ENCODE measurements at regions not wholly inside any gene's neighbourhood (a gene's known extent, or its start where the extent isn't known, plus 50 kb on each side); places are given as distances from the start of the nearest gene placed in this dataset.

- TF ChIP-seq CTCF (IDR thresholded peaks at IDR 0.05; ENCODE audit: poor library complexity, severe bottlenecking): no peak
- TF ChIP-seq EZH2 (IDR thresholded peaks at IDR 0.05; ENCODE audit: borderline replicate concordance, insufficient read depth, low read length, poor library complexity, severe bottlenecking): no peak
- TF ChIP-seq RAD21 (conservative IDR thresholded peaks at IDR 0.05): no peak
- TF ChIP-seq EP300 (conservative IDR thresholded peaks at IDR 0.05; ENCODE audit: poor library complexity, severe bottlenecking): no peak
Observed at GRCh38 chr18:78793313-78794070, 186.1 kb upstream of the SALL3 start.
